ENCODE measurements at regions not wholly inside any gene's neighbourhood (a gene's known extent, or its start where the extent isn't known, plus 50 kb on each side); places are given as distances from the start of the nearest gene placed in this dataset.

DNA sequence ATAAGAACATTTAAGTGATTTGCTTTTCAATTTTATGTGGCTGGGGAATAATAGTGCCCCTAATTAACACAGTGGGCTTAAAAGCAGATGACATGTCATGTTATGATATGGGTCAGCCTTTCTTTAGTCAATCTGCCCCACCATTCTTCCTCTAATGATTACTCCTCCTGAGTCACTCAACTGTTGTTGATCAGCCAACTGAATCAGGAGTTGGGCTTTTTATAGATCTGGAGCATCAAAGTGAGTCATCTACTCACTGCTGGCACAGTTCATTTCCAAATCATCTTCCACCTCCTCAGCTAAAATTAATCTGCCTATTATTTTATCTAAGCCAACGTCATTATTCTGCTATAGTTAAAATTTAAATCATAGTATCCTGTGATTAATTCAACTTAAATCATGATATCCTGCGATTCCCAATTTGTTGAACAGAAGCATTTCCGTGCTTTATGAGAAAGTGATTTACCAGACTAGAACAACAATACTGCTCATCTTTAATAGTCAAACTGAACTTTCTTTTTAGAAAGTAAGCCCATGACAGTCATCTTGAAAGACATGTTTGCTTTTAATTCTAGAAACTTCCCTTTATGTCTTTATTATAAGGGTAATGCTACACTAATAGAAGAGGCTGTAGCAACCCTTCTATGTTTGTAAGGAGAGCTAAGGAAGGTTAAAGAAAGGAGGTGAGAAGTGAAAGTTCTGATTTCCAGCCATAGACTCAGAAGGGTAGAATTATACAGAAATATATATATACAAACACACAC is 551.4 kb downstream of the TBC1D4 start:
- no peak for DNase-seq

DNA sequence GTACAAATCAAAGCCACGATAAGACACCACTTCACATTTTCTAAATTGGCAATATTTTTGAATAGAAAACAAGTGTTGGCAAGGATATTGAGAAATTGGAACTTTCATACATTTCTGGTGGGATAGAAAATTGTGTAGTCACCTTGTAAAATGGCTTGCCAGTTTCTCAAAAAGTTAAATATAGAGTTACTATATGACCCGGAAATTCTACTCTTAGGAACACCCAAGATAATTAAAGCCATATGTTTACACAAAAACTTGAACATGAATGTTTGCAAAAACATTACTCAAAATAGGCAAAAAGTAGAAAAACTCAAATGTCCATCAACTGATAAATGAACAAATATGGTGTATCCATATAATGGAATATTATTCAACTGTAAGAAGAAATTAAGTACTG is 552.5 kb downstream of the TBC1D4 start:
- no peak for DNase-seq

DNA sequence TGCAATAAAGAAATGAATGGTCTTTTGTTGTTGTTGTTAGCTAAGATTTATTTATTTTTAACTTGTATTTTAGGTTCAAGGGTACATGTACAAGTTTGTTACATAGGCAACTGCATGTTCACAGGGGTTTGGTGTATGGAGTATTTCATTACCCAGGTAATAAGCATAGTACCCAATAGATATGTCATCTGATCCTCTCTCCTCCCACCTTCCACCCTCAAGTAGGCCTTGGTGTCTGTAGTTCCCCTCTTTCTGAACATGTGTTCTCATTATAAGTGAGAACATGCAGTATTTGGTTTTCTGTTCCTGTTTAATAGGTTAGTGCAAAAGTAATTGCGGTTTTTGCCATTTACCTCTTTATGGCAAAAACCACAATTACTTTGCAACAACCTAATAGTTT is 554.1 kb downstream of the TBC1D4 start:
- no peak for DNase-seq

DNA sequence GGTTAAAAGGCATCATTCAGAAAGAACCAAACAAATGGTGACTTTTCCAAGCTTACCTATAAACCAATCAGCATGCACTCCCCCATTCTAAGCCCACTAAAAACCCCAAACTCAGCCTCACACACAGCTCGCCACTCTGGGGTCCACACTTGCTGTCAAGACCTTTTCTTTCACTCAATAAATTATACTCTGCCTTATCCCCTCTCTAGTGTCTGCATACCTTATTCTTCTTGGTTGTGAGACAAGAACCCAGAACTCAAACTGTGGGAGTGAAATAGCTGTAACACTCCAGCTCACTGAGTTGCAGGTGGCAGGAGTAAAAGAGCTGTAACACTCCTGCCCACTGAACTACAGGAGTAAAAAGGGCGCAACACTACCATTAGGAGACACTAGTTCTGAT is 559.0 kb downstream of the TBC1D4 start:
- no peak for DNase-seq

DNA sequence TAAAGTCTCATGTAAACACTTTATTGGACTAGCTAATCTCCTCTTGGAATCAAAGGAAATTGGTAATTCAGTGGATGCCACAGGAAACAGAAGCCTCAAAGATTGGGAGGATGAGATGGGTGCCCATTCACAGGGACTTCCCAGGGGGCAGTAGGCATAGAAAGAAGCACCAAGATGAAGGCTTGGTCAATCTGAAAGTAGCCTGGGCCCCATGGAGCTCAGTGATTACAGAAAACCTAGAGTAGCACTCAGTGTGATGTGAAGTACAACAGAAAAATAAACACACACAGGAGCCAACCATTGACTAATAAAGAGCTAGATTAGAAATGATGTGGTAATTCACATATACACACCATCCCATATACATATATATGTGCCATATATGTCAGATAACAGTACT is 560.6 kb downstream of the TBC1D4 start:
- DNase-seq = no peak

DNA sequence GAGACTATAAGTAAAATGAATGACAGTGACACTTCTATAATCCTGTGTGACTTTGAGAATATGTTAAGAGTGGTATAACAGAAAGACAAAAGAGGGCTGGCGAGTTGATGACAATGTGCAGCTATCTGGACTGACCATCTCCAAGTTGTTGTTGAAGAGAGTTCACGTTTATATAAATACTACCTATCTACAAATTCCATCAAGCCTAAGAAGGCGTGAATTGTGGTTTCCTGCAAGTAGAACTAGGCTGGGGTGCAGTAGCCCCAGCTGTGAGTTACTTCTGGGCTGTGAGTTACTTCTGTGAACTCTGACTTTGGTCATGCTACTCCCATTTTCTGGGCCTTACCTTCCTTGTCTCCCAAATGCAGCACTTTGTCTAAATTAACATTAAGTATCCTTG is 561.0 kb downstream of the TBC1D4 start:
- DNase-seq = no peak

DNA sequence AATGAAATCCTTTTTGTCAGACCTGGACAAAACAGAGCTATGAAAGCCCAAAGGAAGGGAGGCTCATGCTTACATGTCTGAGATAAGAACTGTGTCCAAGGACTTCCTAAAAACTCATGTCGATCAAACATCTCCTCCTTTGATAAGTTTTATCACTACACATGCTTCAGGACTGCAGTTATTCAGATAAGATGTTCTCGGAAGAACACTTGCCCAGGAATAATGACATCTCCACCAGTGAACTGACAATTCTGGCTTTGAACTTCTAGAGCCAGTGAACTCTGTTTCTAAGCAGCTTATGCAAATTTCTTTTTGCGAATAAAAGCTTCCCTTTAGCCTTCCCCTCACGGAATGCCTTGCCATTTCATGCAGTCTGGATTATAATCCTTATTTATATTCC is 561.6 kb downstream of the TBC1D4 start:
- DNase-seq = no peak

DNA sequence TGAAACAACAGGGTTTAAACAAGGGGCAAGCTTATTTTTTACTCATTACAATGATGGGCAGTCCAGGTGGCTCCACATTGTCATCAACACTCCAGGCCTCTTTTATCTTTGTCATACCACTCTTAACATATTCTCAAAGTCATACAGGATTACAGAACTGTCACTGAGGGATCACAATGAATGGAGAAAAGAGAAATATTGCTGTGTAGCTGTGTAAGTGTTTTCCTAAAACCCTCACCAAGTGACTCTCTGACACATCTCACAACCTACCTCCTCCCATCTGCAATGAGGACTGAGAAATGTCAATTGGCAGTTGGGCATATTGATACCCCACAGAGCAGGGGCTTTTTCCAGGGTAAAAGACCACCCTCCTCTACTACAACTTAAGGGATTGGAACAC is 562.1 kb downstream of the TBC1D4 start:
- no peak for DNase-seq

DNA sequence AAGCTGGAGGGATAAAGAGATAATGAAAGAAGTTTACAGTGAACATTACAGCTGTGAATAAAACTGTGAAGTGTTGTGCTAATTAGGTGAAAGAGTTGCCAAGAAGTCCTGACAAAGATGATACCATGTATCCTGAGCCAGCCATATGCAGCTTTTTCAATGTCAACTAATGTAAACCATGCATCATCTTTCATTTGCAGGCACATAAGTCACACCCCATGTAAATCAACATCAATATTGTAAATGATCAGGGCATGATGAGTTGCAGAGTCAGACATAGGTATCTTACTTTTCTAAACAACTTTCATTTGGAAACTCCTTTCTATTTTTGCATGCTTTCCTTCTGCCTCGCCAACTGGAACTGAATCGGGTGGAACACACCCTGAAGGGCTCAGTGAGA is 569.1 kb downstream of the TBC1D4 start:
- DNase-seq = no peak

DNA sequence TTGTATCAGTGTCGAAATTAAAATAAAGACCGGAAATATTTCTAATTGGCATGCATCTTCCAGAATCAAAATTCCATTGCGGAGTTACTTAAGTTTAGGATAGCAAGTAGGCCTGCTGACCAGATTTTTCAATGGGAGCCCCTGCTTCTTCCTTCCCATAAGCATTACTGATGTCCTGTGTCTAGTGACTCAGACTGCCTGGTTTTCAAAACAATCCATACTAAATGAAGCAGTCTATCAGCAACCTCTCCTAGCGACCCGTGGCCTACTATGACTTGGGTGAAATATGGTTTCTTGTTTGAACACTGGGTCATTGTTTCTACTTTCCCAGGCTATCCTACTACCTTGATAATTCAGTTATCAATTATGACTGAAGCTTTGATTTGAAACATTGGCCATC is 571.6 kb downstream of the TBC1D4 start:
- no peak for DNase-seq

DNA sequence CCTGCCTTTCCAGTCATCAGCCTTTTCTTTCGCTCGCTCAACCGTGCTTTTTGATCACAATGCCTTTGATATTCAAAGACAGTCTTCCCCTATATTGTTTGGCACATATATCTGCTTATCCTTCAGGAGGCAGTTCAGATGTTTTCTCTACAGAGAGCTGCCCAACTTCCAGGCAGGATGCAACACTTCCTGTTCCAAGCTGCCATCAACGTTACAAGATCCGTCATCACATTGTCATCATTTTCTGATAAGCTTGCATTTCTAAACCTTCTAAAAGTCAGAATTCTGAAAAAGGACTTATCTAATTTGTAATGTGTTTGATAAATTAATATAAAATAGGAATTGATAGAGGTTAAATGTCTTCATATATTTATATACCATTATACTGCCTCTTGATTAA is 574.2 kb downstream of the TBC1D4 start:
- no peak for DNase-seq

DNA sequence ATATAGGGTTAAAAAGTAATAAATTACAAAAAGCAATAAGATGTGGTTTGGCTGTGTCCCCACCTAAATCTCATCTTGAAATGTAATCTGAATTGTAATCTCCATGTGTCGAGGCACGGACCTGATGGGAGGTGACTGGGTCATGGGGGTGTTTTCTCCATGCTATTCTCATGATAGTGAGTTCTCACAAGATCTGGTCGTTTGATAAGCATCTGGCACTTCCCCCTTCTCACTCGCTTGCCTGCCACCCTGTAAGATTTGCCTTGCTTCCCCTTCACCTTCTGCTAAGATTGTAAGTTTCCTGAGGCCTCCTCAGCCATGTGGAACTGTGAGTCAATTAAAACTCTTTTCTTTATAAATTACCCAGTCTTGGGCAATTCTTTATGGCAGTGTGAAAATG is 577.4 kb downstream of the TBC1D4 start:
- DNase-seq = no peak

DNA sequence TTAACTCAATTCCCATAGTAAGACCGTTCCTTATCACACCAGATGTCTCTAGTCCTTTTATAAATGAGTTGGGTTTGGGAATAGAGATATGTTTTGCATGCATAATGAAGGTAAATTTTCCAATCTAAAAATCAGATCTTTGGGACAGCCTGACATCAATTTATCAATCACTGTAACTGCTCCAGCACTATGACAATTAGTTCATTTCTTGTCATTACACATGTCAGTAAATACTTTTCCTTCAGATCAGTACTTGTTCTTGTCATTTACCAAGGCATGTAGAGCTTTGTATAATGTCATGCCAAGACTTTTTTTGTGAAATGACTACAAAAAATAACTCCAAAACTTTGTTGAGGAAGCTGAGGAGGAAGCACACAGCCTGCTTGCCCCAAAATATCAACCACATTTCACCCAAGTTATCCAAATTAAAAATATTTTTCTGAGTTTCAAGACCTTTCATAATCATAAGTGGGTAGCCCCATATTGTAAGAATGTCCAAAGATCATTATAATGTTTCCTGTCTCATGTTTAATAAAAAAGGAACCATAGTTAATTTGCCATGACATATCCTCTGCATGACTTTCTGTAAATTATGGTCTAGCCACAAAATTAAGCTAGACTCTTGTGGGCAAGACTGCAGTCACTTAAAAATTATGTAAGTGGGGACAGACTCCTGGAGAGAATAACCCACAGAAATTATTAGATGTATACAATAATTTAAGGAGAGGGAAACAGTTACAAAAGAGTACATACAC is 586.8 kb downstream of the TBC1D4 start:
- DNase-seq = no peak

DNA sequence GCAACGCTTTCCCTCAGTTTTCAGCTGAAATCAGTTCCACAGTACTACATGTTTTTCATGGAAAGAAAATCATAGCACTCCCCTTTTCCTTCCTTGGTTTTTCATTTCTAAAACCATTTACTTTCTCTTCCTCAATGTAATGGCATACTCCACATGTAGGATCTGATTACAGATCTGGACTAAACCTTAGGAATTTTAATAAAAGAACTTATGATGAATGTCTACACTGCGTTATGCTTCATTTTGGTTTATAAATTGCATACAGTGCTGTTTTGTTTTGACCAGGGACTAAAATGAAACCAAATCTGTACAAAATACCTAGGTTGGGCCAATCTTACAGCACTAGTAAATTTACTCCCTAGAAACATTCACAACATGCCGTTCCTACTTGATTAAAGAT is 589.9 kb downstream of the TBC1D4 start:
- no peak for DNase-seq

DNA sequence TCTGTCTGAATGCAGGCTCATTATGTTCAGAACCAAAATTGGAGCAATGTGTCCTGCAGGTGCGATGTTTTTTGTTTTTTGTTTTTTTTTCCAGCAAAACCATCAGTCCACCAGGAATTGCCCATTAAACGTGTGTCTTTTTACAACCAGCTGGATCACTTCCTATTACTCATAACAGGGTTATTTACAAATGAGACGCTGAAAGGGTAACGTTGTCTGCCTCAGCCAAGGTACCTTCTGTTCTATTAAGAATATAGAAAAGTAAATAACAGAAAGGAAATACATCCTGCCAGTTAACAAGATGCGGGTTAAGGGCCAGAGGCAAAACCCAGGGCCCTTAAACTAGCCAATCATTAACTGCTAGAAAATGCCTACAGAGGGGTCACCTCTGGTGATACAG is 590.4 kb downstream of the TBC1D4 start:
- no peak for DNase-seq

DNA sequence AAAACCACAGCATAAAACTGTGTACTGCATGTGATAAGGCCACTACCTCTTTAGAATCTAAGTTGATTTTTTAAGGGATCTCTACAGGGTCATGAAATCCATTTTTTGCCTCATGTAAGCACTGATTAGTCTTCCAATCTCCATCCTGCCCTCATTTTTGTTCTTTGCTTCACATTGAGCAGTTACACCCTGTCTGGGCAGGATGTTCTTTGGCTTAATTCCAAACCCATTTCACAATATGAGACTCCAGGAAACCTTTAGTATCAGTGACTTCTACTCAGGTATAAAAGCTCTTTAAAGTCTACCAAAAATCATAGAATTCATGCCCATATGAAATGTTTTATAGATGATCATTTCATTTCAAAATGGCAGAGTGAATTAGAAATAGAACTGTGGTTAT is 592.6 kb downstream of the TBC1D4 start:
- DNase-seq = no peak

DNA sequence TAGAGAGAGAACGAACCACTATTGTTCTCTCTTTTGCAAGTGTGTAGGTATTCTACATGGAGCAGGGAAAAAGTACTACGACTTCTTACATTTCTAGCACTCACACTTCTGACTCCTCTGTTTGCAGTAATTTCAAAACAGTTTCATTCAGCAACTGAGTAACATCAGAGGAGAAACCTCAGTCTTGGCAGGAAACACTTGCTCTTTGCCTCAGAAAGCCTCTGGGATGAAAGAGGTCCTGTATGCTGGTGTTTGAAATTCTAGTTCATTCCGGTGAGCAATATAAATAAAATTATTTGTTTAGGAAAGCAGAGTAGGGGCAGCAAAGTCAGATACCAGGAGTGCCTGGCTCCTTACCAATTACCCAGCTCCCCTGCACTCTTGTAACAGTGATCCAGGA is 595.5 kb downstream of the TBC1D4 start:
- DNase-seq = no peak

DNA sequence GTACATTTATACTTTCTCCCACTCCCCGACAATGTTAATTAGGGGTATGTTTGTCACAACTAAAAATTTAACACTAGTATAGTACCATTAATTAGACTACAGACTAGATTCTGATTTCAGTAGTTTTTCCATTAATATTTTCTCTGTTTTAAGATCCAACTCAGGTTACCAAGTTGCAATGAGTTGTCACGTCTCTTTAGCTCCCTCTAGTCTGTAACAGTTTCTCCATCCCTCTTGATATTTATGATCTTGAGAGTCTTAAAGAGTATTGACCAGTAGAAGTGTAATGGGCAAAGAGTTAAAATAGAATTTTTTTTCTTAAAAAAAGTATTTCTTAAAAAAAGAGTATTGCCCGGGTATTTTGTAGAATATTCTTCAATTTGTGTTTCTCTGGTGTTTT is 598.1 kb downstream of the TBC1D4 start:
- DNase-seq = no peak

DNA sequence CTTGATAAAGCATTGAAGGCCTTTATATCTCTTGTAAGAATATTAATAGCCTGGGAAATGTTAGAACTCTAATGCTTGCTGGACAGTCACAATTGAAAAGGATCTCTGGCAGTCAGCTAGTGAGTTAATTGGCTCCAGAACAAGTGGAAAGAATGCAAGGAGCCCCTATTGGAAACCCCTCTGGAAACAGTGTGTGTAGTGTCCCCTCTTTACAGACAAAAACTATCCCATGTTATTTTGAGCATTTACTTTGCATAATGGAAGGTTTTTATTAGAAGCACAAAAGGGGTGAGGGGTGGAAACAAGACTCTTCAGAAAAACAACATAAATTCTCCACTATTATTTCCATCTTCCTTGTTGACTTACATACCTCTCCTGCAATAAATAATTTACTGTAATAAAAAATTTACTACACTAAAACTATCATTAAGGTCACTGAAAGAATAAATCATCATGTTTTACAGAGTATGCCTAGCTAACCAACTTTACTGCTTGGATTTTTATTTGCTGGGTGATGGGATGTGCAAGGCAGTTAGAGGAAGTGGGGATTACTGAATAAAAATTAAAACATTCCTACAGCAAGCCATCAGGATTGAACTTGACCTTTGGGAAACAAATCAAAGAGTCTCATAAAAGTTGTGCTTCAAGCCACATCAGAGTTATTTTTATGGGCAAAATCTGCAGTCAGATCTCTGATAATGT is 610.4 kb downstream of the TBC1D4 start:
- no peak for DNase-seq

DNA sequence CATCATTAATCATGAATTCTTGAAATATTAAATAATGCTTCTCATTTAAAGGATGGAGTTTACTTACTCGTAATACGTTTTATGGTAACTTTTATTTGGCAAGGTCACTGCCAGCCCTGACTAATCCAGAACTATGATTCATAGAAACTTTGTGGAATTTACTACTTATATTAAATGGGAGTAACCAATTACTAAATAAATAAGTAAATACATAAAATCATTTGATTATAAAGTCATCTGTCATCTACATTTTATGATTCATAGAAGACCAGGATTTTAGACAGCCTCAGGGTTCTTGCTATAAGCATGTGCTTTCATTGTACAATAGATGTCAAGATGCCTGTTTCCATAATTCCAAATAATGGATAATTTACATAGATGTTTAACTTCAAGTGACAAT is 611.1 kb downstream of the TBC1D4 start:
- DNase-seq = no peak

DNA sequence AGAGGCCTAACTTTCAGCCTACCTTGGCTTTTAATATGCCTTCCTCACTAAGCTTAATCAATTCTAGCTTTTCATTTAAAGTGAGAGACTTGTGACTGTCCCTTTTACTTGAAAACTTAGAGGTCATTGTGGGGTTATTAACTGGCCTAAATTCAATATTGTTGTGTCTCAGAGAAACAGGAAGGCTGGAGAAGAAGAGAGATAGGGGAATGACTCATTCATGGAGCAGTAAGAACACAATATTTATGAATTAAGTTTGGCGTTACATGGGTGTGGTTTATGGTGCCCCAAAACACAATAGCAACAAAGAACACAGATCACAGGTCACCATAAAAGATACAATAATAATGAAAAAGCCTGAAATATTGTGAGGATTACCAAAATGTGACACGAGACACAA is 612.1 kb downstream of the TBC1D4 start:
- no peak for DNase-seq

DNA sequence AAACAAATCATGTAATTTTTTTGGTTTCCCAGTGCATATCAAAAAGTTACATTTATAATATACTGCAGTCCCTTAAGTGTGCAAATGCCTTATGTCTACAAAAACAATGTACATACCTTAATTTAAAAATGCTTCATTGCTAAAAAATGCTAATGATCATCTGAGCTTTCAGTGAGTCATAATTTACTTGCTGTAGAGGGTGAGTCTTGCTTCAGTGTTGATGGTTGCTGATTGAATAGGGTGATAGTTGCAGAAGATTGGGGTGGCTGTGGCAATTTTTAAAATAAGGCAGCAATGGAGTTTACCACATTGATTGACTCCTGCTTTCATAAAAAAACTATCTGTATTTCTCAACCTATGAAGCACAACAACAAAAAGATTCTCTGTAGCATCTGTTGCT is 613.9 kb downstream of the TBC1D4 start:
- no peak for DNase-seq

DNA sequence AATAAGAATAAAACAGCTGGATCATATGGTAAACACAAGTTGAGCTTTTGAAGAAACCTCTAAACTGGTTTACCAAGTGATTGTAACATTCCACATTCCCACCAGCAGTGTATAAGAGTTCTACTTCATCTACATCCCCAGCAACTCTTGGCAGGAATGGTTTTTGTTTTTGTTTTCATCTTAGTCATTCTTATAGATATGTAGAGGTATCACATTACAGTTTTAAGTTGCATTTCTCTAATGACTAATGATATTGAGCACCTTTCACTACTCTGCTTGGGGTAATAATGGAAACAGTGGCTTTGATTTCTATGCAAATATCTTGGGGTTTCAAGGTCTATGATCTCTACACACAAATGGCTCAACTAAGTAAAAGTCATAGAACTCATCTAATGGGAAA is 614.5 kb downstream of the TBC1D4 start:
- no peak for DNase-seq

DNA sequence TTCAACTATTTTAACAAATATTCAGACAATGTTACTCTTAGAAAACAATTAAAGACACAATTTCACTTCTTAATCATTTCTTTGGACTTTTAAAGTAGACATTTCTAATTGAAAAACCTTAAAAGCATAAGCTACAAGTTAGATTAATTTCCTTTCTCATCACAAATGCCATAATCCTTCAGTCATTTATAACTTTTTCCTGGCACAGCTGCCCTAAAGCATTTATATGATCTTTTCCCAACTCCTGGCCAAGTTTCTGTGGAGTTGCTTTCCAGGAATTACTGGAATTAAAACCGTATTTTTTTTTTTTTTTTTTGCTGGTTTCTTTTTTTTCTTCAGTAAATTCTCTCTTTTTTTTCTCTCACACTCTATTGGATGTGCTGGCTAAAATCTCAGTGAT is 615.9 kb downstream of the TBC1D4 start:
- no peak for DNase-seq
